Breast epithelium (tissue), 3 donors: ENCODE measurements at regions not wholly inside any gene's neighbourhood (a gene's known extent, or its start where the extent isn't known, plus 50 kb on each side); places are given as distances from the start of the nearest gene placed in this dataset.

Source experiments
- CTCF ChIP-seq, 3 donors: fragments of 450-650 bp; IDR thresholded peaks; one replicate each; pipeline ENCODE4 v1.5.1; 2016 to 2017; ENCODE audit warnings: antibody characterized with exemption in 3 of 3, mild to moderate bottlenecking in 3 of 3, moderate library complexity in 3 of 3
- POLR2AphosphoS5 ChIP-seq, 3 donors: sonication (generic); formaldehyde crosslinking; IDR thresholded peaks; one replicate each; pipeline ENCODE4 v1.6.1; 2017; ENCODE audit warnings: antibody characterized with exemption in 3 of 3

GRCh38 chr11:93957397-93957952, 63.7 kb upstream of the HEPHL1 start:
- no peak for TF ChIP-seq POLR2AphosphoS5 (IDR thresholded peaks at IDR 0.05)
- TF ChIP-seq CTCF (IDR thresholded peaks at IDR 0.05) = no peak
